Endothelial cell of umbilical vein (primary cell): ENCODE measurements at regions not wholly inside any gene's neighbourhood (a gene's known extent, or its start where the extent isn't known, plus 50 kb on each side); places are given as distances from the start of the nearest gene placed in this dataset.

Experiments used
- BruUV-seq: library from RNA; stranded (reverse); fragments of 400-500 nt; replicated peaks from 2 replicates; lab custom pipeline; 2021; lab: Mats Ljungman, UMichigan
- CTCF ChIA-PET: fragments of 300-600, 350-600 bp; sonication (Branson Sonifier 250); formaldehyde crosslinking; loops from one replicate; lab custom pipeline; 2021; ENCODE audit warnings: antibody characterized with exemption, inconsistent platforms; lab: Charles Lee
- POLR2A ChIA-PET: fragments of 300-600, 350-600 bp; sonication (Branson Sonifier 250); formaldehyde crosslinking; loops from one replicate; lab custom pipeline; 2021; ENCODE audit warnings: antibody characterized with exemption, inconsistent platforms; lab: Charles Lee
- DNase-seq: peaks from one replicate; pipeline ENCODE4 v3.0.0-alpha.2; 2011; ENCODE audit warnings: low read depth, low spot score
- FAIRE-seq: peaks from 2 replicates; lab custom pipeline; 2011; peaks lifted over from hg19 to GRCh38; lab: Jason Lieb, UNC
- H2AFZ ChIP-seq: 2 replicates; pipeline ENCODE4 v1.6.0; 2012; ENCODE audit warnings: low read depth, low read length, control low read depth, inconsistent platforms
- H3K27ac ChIP-seq: 2 replicates; pipeline ENCODE4 v1.5.1; 2011; ENCODE audit warnings: low read depth, mild to moderate bottlenecking, control low read depth, low read length, moderate library complexity; ENCODE audit not compliant: insufficient read depth
- H3K27me3 ChIP-seq, 2 experiments: 2 replicates each; pipeline versions ENCODE4 v1.6.0 to v1.6.1; 2011; ENCODE audit warnings: low read length in 2 of 2, mixed read lengths in 1 of 2; ENCODE audit not compliant: control insufficient read depth in 2 of 2, insufficient read depth in 2 of 2
- H3K36me3 ChIP-seq, 2 experiments: 2 replicates in 1 of 2; 3 replicates in 1 of 2; pipeline ENCODE4 v1.5.1; 2011; ENCODE audit warnings: low read length in 2 of 2, mild to moderate bottlenecking in 1 of 2, moderate library complexity in 1 of 2; ENCODE audit not compliant: control insufficient read depth in 2 of 2, insufficient read depth in 2 of 2; ENCODE audit errors: extremely low read depth in 1 of 2
- H3K4me1 ChIP-seq: 3 replicates; pipeline ENCODE4 v1.5.1; 2011; ENCODE audit warnings: mild to moderate bottlenecking, low read length; ENCODE audit not compliant: control insufficient read depth, insufficient read depth; ENCODE audit errors: extremely low read depth
- H3K4me2 ChIP-seq: 2 replicates; pipeline ENCODE4 v1.6.1; 2011; ENCODE audit warnings: low read length, control low read depth, mixed read lengths; ENCODE audit not compliant: insufficient read depth
- H3K4me3 ChIP-seq, 3 experiments: fragments of 200-600 bp in 1 of 3; sonication (generic), shearing (Covaris generic) in 1 of 3; replicated peaks in 1 of 3; 2 replicates each; pipeline ENCODE4 v1.5.1; 2011 to 2016; ENCODE audit warnings: control low read depth in 3 of 3, low read length in 3 of 3, mild to moderate bottlenecking in 2 of 3, inconsistent platforms in 1 of 3, low read depth in 1 of 3, moderate library complexity in 1 of 3; ENCODE audit not compliant: insufficient read depth in 1 of 3
- H3K79me2 ChIP-seq: 2 replicates; pipeline ENCODE4 v1.6.0; 2012; ENCODE audit warnings: low read length, inconsistent platforms; ENCODE audit not compliant: control insufficient read depth, insufficient read depth
- H3K9ac ChIP-seq: replicated peaks from 2 replicates; pipeline ENCODE3; 2011; ENCODE audit warnings: low read length, control low read depth; ENCODE audit not compliant: insufficient read depth; ENCODE audit errors: extremely low read depth
- H3K9me1 ChIP-seq: replicated peaks from 3 replicates; pipeline ENCODE4 v1.6.0; 2011; ENCODE audit warnings: mild to moderate bottlenecking, low read length; ENCODE audit not compliant: control insufficient read depth, insufficient read depth; ENCODE audit errors: extremely low read depth
- H3K9me3 ChIP-seq: replicated peaks from 2 replicates; pipeline ENCODE4 v1.5.1; 2012; ENCODE audit warnings: low read length, inconsistent platforms; ENCODE audit not compliant: control insufficient read depth, insufficient read depth
- H4K20me1 ChIP-seq: replicated peaks from 2 replicates; pipeline ENCODE3; 2011; ENCODE audit warnings: mild to moderate bottlenecking, low read length; ENCODE audit not compliant: control insufficient read depth, insufficient read depth; ENCODE audit errors: extremely low read depth
- CTCF ChIP-seq, 2 donors: IDR thresholded peaks; 1 replicate in 1 of 2; 2 replicates in 1 of 2; pipeline ENCODE4 v1.5.1; 2011; ENCODE audit warnings: low read length in 2 of 2, mild to moderate bottlenecking in 2 of 2, moderate library complexity in 2 of 2, control low read depth in 1 of 2, inconsistent platforms in 1 of 2, low read depth in 1 of 2; ENCODE audit not compliant: insufficient read depth in 1 of 2; ENCODE audit errors: extremely low read depth in 1 of 2
- EZH2 ChIP-seq: IDR thresholded peaks from 2 replicates; pipeline ENCODE4 v1.6.1; 2012; ENCODE audit warnings: borderline replicate concordance, low read depth, mild to moderate bottlenecking, moderate library complexity, low read length, inconsistent platforms; ENCODE audit not compliant: severe bottlenecking
- FOS ChIP-seq: IDR thresholded peaks from 2 replicates; pipeline ENCODE4 v1.6.1; 2011; ENCODE audit warnings: mild to moderate bottlenecking, low read length, moderate library complexity, borderline replicate concordance; ENCODE audit not compliant: insufficient read depth
- GATA2 ChIP-seq: IDR thresholded peaks from 2 replicates; pipeline ENCODE4 v1.7.0; 2011; ENCODE audit warnings: low read depth, mild to moderate bottlenecking, moderate library complexity, mixed read lengths, low read length; ENCODE audit not compliant: insufficient read length, insufficient read depth
- JUN ChIP-seq: IDR thresholded peaks from 2 replicates; pipeline ENCODE4 v1.6.1; 2011; ENCODE audit warnings: borderline replicate concordance, low read depth; ENCODE audit not compliant: insufficient read length, insufficient read depth
- MAX ChIP-seq: IDR thresholded peaks from 2 replicates; pipeline ENCODE4 v1.6.1; 2011; ENCODE audit not compliant: insufficient read depth, insufficient read length
- MYC ChIP-seq: IDR thresholded peaks from one replicate; pipeline ENCODE4 v1.6.1; 2011; ENCODE audit warnings: mild to moderate bottlenecking, low read depth, low read length
- POLR2A ChIP-seq: IDR thresholded peaks from 2 replicates; pipeline ENCODE4 v1.6.1; 2012; ENCODE audit warnings: low read depth, mild to moderate bottlenecking, control low read depth, low read length
- POLR2AphosphoS5 ChIP-seq: IDR thresholded peaks from 2 replicates; pipeline ENCODE4 v1.6.1; 2012; ENCODE audit warnings: low read depth, mild to moderate bottlenecking, control low read depth, low read length, moderate library complexity; ENCODE audit not compliant: insufficient read depth
- dilution Hi-C: fragments of 300-500 bp; cut with MboI; formaldehyde crosslinking; loops from one replicate; pipeline ENCODE4 v1.15.0; 2019; ENCODE audit warnings: low sequenced_read_pairs; ENCODE audit not compliant: extremely low pct_ligation_motif_present
- intact Hi-C: fragments of 100-400 bp; cut with micrococcal nuclease; formaldehyde crosslinking; loops from one replicate; pipeline ENCODE4 v1.10.0; 2022

- DNase-seq = no peak
- dilution Hi-C loops = no loop called here
- Histone ChIP-seq H3K27ac (no peak overlapping the region), H3K9me1 (no peaks in the 10 kb centered on the region), H3K4me3 (no peak overlapping the region), H3K4me2 (no peak overlapping the region), H3K36me3 (no peaks in the 10 kb centered on the region), H3K79me2 (no peaks in the 10 kb centered on the region), H3K9ac (no peak overlapping the region), H4K20me1 (no peaks in the 10 kb centered on the region), H3K27me3 (no peaks in the 10 kb centered on the region), H3K9me3 (no peaks in the 10 kb centered on the region), H2AFZ (no peak overlapping the region), H3K4me1 (no peaks in the 10 kb centered on the region)
- ChIA-PET POLR2A (no interaction called here), CTCF (no interaction called here)
- intact Hi-C loops = no loop called here
- no TSS peak for BruUV-seq
- TF ChIP-seq JUN (no peak), EZH2 (no peak), FOS (no peak), MAX (no peak), POLR2AphosphoS5 (no peak), POLR2A (no peak), GATA2 (no peak), MYC (no peak), CTCF (IDR thresholded peaks at IDR 0.05; ENCODE audit: extremely low read depth in 1 of 2, insufficient read depth in 1 of 2, low read depth in 1 of 2, low read length in 2 of 2) (no peak)
- FAIRE-seq = no peak
These were observed 89.9 kb upstream of the KCNMA1 start for GRCh38 chr10:77727481-77727880.
